Kidney (tissue), 13 donors: ENCODE measurements at regions not wholly inside any gene's neighbourhood (a gene's known extent, or its start where the extent isn't known, plus 50 kb on each side); places are given as distances from the start of the nearest gene placed in this dataset.
"Not testable (repeated sequence)": the region's sequence is repeated elsewhere in the genome, so short reads cannot be mapped to it uniquely, and the experiment has no call there.

Experiments
- DNase-seq, 5 donors: peaks; one replicate each; pipeline ENCODE4 v3.0.0-alpha.2; 2013 to 2020
- FAIRE-seq: peaks from 2 replicates; lab custom pipeline; 2012; peaks lifted over from hg19 to GRCh38; lab: Jason Lieb, UNC
- H3K27ac ChIP-seq, 2 donors: one replicate each; pipeline ENCODE4 v1.7.0; 2013; ENCODE audit warnings: low read depth in 2 of 2, low read length in 2 of 2, inconsistent platforms in 1 of 2
- H3K27me3 ChIP-seq: one replicate; pipeline ENCODE4 v1.7.1; 2013; ENCODE audit warnings: low read length, inconsistent platforms; ENCODE audit not compliant: control insufficient read depth, insufficient read depth
- H3K36me3 ChIP-seq, 3 donors: one replicate each; pipeline versions ENCODE4 v1.7.0 to v1.7.1; 2013; ENCODE audit warnings: low read length in 3 of 3, control low read depth in 1 of 3, inconsistent platforms in 1 of 3; ENCODE audit not compliant: insufficient read depth in 3 of 3, control insufficient read depth in 2 of 3
- H3K4me1 ChIP-seq, 3 donors: one replicate each; pipeline versions ENCODE4 v1.7.0 to v1.7.1; 2013; ENCODE audit warnings: low read length in 3 of 3, inconsistent platforms in 1 of 3, low read depth in 1 of 3; ENCODE audit not compliant: control insufficient read depth in 2 of 3, insufficient read depth in 2 of 3
- H3K4me3 ChIP-seq, 3 donors: one replicate each; pipeline versions ENCODE4 v1.7.0 to v1.8.1; 2013; ENCODE audit warnings: low read length in 3 of 3, control low read depth in 1 of 3, inconsistent platforms in 1 of 3
- H3K9ac ChIP-seq, 3 donors: one replicate each; pipeline versions ENCODE4 v1.7.0 to v1.7.1; 2013; ENCODE audit warnings: low read length in 3 of 3, control low read depth in 1 of 3, inconsistent platforms in 1 of 3
- H3K9me3 ChIP-seq, 3 donors: one replicate each; pipeline versions ENCODE4 v1.7.0 to v1.7.1; 2013; ENCODE audit warnings: low read length in 3 of 3, control low read depth in 1 of 3, inconsistent platforms in 1 of 3; ENCODE audit not compliant: control insufficient read depth in 2 of 3, insufficient read depth in 1 of 3
- intact Hi-C: fragments of 100-400 bp; cut with DNase I; formaldehyde crosslinking; loops from one replicate; pipeline ENCODE4 v1.11.1; 2022
- TF ChIP-seq, protein P1 (sequence below): IDR thresholded peaks from 3 replicates; pipeline ENCODE4 v1.5.1; 2012; ENCODE audit warnings: mild to moderate bottlenecking, moderate library complexity, borderline replicate concordance; ENCODE audit not compliant: insufficient read depth; ENCODE audit errors: extremely low read depth
- donor health status: control.
- donor health status: control.
- donor health status: control.
- donor health status: control.
- donor health status: control.
- donor health status: DM: yes; HTN: yes; CAD: no.
- donor health status: Normal renal cell carcinoma (clear cell type).

DNA sequence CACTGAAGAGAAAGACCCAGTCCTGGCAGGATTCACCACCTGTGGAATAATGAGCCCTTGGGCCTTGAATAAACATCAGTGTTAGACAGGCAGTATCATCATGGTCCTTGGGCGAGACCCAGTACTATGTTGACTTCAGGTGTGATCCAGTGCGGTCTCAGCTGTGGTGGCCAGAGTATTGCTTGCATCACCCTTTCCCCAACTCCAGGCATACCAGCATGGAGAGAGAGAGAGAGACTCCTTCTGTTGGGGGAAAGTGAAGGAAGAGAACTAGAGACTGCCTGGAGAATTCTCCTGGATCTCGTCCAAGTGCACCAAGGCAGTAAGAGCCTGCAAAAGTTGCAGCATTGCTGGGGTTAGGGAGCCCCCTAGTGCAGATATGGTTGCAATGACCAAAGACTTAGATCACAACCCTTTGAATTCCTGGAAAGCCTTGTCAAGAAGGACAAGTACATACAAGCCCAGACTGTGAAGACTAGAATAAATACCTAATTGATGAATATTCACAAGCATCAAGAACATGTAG, 61.1 kb upstream of the VAMP7 start:
- H3K9me3 ChIP-seq, result no peaks in the 10 kb centered on the region
- no peak overlapping the region for H3K9ac ChIP-seq
- FAIRE-seq (peak; percentile 78), DNase-seq (peak in 4 of 5 donors; percentile 63 to 88 (median 72))
- no peaks in the 10 kb centered on the region for H3K27me3 ChIP-seq
- no peak overlapping the region for H3K4me3 ChIP-seq
- H3K4me1 ChIP-seq, result no peaks in the 10 kb centered on the region
- H3K36me3 ChIP-seq, result no peaks in the 10 kb centered on the region
- TF ChIP-seq, protein P1, sequence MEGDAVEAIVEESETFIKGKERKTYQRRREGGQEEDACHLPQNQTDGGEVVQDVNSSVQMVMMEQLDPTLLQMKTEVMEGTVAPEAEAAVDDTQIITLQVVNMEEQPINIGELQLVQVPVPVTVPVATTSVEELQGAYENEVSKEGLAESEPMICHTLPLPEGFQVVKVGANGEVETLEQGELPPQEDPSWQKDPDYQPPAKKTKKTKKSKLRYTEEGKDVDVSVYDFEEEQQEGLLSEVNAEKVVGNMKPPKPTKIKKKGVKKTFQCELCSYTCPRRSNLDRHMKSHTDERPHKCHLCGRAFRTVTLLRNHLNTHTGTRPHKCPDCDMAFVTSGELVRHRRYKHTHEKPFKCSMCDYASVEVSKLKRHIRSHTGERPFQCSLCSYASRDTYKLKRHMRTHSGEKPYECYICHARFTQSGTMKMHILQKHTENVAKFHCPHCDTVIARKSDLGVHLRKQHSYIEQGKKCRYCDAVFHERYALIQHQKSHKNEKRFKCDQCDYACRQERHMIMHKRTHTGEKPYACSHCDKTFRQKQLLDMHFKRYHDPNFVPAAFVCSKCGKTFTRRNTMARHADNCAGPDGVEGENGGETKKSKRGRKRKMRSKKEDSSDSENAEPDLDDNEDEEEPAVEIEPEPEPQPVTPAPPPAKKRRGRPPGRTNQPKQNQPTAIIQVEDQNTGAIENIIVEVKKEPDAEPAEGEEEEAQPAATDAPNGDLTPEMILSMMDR, result peak; percentile 66
- intact Hi-C loops, result no loop called here
- H3K27ac ChIP-seq, result no peak overlapping the region

DNA sequence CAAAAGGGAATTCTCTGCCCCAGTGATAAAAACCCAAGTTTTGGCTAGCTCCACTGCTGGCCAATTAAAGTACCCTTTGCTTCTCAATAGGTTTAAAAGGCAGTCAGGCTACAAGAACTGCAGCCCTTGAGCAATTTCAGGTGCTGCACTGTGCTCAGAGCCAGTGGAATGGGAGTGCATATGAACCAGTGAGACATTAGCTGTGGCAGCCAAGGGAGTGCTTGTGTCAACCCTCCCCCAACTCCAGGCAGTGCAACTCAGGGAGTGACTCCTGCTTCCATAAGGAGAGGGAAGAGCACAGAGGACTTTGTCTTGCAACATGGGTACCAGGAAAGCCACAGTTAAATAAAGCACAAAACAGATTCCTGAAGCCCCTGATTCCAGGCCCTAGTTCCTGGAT, 61.6 kb upstream of the VAMP7 start:
- Histone ChIP-seq H3K9ac (no peak overlapping the region), H3K9me3 (no peaks in the 10 kb centered on the region), H3K27ac (no peak overlapping the region), H3K4me1 (no peaks in the 10 kb centered on the region), H3K4me3 (no peak overlapping the region), H3K36me3 (no peaks in the 10 kb centered on the region), H3K27me3 (no peaks in the 10 kb centered on the region)
- FAIRE-seq (no peak), DNase-seq (no peak)
- intact Hi-C loops, result no loop called here
- TF ChIP-seq, protein P1, result no peak

DNA sequence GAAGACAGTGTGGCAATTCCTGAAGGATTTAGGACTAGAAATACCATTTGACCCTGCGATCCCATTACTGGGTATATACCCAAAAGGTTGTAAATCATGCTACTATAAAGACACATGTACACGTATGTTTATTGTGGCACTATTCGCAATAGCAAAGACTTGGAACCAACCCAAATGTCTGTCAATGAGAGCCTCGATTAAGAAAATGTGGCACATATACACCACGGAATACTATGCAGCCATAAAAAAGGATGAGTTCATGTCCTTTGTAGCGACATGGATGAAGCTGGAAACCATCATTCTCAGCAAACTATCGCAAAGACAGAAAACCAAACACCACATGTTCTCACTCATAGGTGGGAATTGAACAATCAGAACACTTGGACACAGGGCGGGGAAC, 66.8 kb upstream of the VAMP7 start:
- H3K9ac ChIP-seq, intact Hi-C loops, H3K4me3 ChIP-seq, H3K36me3 ChIP-seq, H3K4me1 ChIP-seq, DNase-seq, H3K9me3 ChIP-seq, H3K27me3 ChIP-seq, FAIRE-seq, H3K27ac ChIP-seq: not testable (repeated sequence)

DNA sequence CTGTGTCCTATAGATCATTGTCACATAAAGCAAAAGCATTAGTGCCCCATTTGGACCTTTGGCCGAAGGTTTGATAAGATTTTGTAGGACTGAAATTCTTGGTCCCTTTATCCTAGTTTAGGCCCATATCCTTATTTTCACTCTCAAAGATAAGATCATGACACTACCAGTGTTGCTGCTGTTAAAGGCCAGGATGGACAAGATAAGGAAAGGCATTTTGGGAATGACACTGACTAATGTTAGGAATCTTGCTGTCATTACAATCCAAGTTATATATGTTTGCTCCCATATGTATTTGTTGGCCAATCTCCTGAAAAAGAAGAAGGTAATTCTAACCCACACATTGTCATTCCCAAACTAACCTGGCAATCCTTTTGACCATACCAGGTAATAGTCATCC, 101.3 kb upstream of the VAMP7 start:
- Histone ChIP-seq H3K9me3 (no peaks in the 10 kb centered on the region), H3K4me1 (no peaks in the 10 kb centered on the region), H3K36me3 (no peaks in the 10 kb centered on the region), H3K27ac (no peak overlapping the region), H3K4me3 (no peak overlapping the region), H3K27me3 (no peaks in the 10 kb centered on the region), H3K9ac (no peak overlapping the region)
- intact Hi-C loops, result no loop called here
- TF ChIP-seq, protein P1, result no peak
- DNase-seq (no peak), FAIRE-seq (no peak)
